HG03175 (cell line): ENCODE measurements at regions not wholly inside any gene's neighbourhood (a gene's known extent, or its start where the extent isn't known, plus 50 kb on each side); places are given as distances from the start of the nearest gene placed in this dataset.

Source experiments
- ATAC-seq: cut with Tn5 transposase; IDR thresholded peaks from one replicate; pipeline ENCODE4 v1.9.1; 2021; ENCODE audit warnings: mild to moderate bottlenecking, moderate library complexity; ENCODE audit not compliant: unreplicated experiment

GRCh38 chr13:22263185-22263584, 592.3 kb downstream of the FGF9 start:
- no peak for ATAC-seq

DNA sequence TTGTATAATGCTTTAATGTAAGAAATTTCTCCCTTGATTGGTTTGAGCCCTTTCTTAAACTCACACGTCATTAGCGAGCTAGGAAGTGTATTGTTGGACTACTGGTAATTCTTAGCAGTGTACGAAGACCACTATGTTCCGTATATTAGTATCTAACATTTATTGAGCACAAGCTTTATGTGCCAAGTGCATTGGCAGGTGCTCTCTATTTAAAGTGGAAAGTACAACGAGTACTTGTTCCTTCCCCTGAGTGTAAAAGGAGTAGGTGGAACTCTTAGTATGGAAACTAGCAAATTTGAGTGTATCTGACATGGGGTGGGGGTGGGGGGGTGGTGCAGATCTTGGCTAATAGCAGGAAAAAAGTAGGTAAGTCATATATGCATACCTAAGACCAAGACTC, 594.7 kb downstream of the FGF9 start:
- no peak for ATAC-seq

DNA sequence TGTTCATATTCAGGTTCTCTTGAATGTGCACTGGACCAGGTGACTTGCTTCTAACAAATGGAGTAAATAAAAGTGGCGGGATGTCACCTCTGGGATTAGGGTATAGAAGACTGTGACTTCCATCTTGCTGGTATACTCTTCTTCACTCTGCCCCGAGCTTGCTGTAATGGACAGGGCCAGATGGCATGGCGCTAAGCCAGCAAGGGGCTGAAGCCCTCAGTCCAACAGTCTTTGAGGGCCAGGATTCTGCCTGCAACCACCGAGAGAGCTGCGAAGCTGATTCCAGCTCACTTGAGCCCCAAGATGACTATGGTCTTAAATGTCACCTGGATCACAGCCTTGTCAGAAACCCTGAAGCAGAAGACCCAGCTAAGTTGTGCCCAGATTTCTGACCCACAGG, 600.0 kb downstream of the FGF9 start:
- no peak for ATAC-seq

DNA sequence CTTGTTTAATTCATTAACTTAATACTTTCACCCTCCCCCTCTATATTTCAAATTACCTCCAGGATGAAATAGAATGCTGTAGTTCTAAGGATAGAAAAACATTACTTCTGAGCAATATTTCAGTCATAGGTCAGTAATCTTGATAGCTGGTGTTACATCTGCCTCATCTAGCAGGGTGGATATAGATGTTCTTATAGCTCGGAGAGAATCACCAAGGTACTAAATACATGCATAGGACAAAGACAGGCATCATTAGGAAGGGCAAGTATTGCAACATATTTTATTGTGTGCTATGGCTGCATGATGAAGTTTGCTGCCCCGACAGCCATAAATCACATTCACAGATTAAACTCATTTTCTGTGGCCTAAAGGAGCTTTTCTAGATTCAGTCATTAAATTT, 601.0 kb downstream of the FGF9 start:
- ATAC-seq = no peak

GRCh38 chr13:22275393-22275792, 604.5 kb downstream of the FGF9 start:
- ATAC-seq = no peak

GRCh38 chr13:22276616-22277015, 605.7 kb downstream of the FGF9 start:
- ATAC-seq = no peak

GRCh38 chr13:22278336-22278929, 607.6 kb downstream of the FGF9 start:
- ATAC-seq = peak; percentile 75

- peak; percentile 55 for ATAC-seq
Measured at GRCh38 chr13:22285867-22286266, 615.0 kb downstream of the FGF9 start.

DNA sequence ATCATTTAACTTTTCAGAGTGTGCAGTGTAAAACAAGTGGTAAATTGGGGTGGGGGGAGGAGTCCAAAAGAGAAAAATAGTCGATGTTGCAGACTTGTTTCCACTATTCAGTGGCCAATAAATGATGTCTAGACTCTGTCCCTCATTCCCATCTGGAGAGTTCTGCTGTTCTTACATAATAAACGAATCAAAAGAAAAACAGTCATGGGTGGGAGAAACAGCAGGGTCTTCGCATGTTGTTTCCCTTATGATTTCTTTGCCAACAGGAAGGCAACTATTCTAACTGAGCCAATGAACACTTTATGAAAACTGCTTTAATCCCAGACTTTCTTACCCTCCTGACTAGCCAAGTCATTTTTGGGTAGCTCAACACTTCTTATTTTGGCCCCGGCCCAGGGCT, 615.5 kb downstream of the FGF9 start:
- ATAC-seq = no peak

- ATAC-seq = no peak
Measured at GRCh38 chr13:22287343-22287920, 616.6 kb downstream of the FGF9 start.

DNA sequence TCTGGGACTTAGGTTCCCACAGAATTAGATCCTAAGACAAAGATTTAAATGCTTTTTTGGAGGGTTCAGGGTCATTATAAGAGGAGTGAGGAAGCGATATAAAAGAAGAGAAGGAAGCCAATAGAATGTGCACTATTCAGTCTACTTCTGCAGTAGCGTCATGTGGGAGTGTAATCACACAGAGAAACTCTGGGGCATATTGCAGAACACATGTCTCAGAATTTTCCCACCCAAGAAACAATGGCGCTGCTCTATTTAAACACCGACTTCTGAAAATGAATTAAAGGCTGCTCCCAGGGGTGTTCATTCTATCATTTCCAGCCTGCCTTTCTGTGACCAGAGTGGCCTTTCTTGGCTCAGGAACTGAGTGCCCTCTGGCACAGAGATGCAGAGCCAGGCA, 617.6 kb downstream of the FGF9 start:
- no peak for ATAC-seq

GRCh38 chr13:22289711-22290110, 618.8 kb downstream of the FGF9 start:
- ATAC-seq = no peak

DNA sequence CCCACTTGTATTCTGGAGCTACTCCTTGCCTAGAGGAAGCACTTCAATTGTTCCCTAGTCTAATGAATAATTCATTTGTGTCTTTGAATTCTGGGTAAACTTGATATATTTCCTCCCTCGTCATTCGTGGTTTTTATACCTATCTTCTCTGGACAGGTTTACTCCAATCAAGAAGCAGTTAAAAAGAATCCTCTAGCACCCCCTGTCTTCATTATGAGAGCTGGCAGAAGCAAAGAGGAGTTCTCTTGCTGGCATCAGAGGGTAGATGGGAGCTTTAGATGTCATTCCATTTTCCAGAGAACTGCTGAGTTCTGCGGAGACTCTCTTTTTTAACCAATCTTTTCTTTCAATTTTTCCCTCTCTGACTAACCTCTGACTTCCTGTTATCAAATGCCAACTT, 627.7 kb downstream of the FGF9 start:
- no peak for ATAC-seq

DNA sequence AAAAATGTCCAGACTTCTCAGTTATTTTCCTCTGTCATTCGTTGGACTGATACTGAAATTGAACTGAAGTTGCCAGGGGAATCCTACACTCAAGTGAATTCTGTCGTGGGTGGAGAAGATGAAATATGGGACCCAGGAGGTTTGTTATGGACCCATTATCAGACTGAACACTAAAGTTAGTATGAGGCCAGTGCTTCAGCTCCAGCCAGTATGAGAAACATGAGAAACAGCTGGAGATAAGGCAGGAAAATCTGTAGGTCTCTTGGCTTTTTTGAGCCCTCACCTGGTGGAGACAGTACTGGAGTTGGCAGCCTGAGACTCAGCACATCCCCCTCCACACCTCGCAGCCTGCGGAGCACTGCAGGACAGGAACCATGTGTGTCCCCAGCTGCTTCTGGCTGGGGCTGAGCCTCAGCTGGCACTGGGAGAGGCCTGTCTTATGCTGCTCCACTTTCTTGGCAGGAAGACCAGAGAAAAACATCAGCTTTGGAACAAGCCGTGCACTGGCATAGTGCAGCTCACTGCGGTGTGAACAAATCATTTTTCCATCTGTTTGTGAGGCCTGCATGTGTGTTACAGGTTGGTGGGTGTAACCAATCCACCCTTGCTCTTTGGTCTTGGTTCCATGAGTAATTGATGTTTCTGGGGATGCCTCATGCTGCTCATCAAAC, 641.0 kb downstream of the FGF9 start:
- ATAC-seq = no peak

DNA sequence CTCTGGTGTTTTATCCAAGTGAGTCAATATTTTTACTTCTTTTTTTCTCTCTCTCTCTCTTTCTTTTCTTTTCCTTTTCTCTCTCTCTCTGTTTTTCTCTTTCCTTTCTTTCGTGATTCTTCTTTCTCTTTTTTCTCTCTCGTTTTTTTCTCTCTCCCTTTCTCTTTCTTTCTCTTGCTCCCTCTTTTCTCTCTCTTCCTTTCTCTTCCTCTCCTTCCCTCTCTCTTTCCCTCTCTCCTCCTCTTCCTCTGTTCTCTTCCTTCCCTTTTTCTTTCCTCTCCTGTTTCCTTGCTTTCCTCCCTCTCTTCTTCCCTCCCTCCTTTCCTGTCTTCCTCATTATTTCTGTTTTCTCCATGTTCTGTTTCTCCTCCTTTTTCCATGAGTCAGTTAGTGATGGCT, 641.5 kb downstream of the FGF9 start:
- ATAC-seq = no peak

- ATAC-seq = no peak
Measured at GRCh38 chr13:22316494-22317025, 645.7 kb downstream of the FGF9 start.

DNA sequence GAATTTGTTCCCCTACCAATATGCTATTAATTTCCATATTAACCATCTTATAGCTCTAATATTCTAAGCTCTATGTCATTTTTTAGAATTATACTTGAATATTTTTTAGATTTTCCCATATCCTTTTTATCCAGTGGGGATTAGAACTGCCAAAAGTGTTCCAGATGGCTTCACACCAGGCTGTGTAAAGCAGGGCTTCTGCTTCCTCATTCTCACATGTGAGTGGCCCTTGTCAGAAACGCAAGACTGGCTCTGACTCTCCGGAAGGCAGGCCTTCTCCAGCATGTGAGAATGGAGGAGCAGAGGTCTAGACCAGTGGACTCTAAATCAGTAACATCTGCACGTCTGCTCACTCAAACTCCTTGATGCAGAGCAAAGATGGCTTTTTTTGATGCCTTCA, 650.1 kb downstream of the FGF9 start:
- ATAC-seq = no peak

- no peak for ATAC-seq
Measured at GRCh38 chr13:22325761-22326160, 654.9 kb downstream of the FGF9 start.

DNA sequence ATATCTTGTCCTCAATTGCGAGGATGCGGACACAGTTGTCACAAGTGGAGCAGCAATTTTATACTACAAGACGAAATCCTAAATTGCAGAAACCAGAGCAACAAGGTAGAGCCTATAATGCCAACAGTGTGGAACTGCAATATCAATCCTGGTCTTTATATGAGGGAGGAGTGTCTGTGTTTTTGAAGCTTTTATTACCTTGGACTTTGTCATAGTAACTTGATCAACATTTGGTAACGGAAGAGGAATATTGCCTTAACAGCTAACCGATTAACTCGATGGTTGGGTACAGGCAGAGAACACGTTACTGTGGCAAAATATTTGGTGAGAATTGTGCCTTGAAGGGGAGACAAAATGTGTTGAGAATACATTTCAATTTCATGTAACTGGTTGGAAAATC, 661.5 kb downstream of the FGF9 start:
- ATAC-seq = no peak

GRCh38 chr13:22336460-22336859, 665.6 kb downstream of the FGF9 start:
- peak; percentile 78 for ATAC-seq

DNA sequence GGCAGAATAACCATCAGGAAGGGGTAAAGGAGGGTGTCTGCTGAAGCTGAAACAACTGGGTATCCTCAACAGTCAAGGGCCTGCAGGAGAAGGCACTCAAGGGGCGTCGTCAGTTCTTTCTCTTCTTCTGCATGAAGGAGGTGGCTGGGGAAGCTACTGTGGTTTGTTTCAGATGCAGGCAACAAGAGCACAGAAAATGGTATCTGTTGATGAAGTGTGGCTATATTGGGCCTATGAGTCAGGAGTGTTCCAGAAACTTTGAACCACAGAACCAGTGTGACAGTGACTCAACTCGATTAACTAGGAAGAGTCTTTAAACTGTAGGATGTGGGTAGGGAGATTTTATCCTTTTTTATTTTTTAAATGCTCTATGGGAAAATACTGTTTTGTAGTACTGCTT, 686.3 kb downstream of the FGF9 start:
- ATAC-seq = no peak

DNA sequence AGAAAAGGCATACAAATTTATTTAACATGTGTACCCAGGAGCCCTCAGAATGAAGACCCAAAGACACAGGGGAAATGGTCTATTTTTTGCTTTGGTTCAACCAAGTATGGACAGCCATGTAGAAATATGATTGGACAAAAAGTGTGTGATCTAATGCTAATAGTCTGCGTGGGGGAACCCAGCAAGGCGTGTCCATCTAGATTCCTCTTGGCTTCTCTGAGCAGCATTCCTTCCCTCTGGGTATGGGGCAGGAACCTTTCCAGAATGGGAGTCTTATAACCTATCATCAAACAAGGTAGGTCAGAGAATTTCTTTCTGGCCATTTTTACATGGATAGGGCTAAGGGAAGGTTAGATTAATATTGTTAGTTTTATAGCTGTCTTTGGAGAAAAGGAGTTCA, 698.2 kb downstream of the FGF9 start:
- ATAC-seq = no peak
